ENCODE measurements at regions not wholly inside any gene's neighbourhood (a gene's known extent, or its start where the extent isn't known, plus 50 kb on each side); places are given as distances from the start of the nearest gene placed in this dataset.

DNA sequence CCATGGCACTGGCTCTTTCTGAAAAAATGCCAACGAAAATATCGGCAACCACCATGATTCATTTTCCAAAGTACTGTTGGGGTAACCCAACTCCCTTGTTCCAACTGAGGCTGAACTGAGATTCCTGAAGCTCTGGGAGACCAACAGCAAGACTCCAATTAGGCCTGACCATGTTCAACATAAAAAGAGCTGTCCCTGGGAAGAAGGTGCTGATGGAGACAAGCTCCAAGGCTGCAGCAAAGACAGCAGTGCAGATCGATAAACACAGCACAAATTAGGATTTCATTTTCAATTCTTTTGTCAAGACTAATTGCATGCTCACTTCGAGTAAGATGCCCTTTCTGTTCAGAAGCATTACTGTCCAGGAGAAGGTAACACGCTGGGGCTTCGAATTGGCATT lies 968.0 kb downstream of the UQCRFS1 start:
- DNase-seq (no peak), ATAC-seq (ENCODE audit: low read depth) (no peak)
- POLR2A ChIA-PET: no interaction called here
- TF ChIP-seq, protein P1, sequence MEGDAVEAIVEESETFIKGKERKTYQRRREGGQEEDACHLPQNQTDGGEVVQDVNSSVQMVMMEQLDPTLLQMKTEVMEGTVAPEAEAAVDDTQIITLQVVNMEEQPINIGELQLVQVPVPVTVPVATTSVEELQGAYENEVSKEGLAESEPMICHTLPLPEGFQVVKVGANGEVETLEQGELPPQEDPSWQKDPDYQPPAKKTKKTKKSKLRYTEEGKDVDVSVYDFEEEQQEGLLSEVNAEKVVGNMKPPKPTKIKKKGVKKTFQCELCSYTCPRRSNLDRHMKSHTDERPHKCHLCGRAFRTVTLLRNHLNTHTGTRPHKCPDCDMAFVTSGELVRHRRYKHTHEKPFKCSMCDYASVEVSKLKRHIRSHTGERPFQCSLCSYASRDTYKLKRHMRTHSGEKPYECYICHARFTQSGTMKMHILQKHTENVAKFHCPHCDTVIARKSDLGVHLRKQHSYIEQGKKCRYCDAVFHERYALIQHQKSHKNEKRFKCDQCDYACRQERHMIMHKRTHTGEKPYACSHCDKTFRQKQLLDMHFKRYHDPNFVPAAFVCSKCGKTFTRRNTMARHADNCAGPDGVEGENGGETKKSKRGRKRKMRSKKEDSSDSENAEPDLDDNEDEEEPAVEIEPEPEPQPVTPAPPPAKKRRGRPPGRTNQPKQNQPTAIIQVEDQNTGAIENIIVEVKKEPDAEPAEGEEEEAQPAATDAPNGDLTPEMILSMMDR (IDR thresholded peaks at IDR 0.05): no peak
- H3K36me3 Mint-ChIP-seq (ENCODE audit: low read depth): no peaks in the 10 kb centered on the region
- peaks cover 7% of the 10 kb centered on the region for H3K9me3 Mint-ChIP-seq
- no peaks in the 10 kb centered on the region for H3K4me1 Mint-ChIP-seq
- H3K27me3 Mint-ChIP-seq: no peaks in the 10 kb centered on the region
- no peak overlapping the region for H3K27ac Mint-ChIP-seq
- intact Hi-C loops (cut with micrococcal nuclease): no loop called here
- H3K4me3 Mint-ChIP-seq: no peak overlapping the region
- CTCF ChIA-PET: no interaction called here

DNA sequence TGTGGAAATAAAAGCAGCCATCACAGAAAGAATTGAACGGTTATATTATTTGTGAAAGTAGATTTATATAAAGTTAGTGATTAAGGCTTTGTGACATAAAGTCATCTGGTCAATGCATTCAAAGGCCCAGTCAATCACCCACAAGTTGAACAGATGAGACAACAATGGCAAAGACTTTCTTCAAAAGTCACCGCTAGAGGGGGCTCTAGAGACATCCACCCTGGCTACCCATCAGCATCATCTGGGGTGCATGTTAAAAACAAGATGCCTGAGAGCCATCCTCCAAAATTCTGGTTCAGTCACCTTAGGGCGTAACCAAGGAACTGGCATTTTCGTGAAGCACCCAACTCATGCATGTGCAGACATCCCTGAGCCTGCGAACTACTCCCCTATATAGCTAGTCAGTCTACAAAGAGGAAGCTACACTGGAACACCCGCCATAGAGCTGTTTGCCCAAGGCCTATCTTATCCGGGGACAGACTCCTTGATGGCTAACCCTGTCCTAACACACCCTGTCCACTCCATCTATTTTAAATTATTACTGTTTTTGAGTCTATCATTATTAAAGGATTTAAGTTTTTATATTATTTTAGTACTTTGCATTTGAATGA lies 970.5 kb downstream of the UQCRFS1 start:
- intact Hi-C loops (cut with micrococcal nuclease): no loop called here
- Mint-ChIP-seq H3K4me3 (no peak overlapping the region), H3K36me3 (ENCODE audit: low read depth) (no peaks in the 10 kb centered on the region), H3K27me3 (no peaks in the 10 kb centered on the region), H3K4me1 (no peaks in the 10 kb centered on the region), H3K9me3 (peaks cover 3% of the 10 kb centered on the region), H3K27ac (no peak overlapping the region)
- ChIA-PET CTCF (no interaction called here), POLR2A (no interaction called here)
- TF ChIP-seq, protein P1 (IDR thresholded peaks at IDR 0.05): no peak
- DNase-seq (no peak), ATAC-seq (ENCODE audit: low read depth) (no peak)

DNA sequence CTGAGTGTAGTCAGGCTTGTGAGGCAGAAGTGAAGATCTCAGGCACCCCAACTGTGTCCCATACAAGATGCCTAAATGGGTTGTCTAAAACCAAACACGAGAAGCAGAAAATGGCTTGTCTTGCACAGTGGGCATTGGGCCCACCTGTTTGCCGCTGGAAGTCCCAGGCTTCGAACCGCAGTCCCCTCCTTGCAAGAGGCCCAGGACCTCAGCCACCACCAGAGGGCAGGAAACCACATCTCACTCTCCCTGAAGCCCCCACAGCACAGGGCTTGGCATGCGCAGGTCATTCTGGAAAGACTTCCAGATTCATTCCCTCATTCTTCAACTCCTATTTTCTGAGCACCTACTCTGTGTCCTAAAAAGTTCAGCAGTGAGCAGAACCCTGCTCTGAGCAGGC lies 973.7 kb downstream of the UQCRFS1 start:
- Mint-ChIP-seq H3K27ac (no peak overlapping the region), H3K4me1 (no peaks in the 10 kb centered on the region), H3K4me3 (no peak overlapping the region), H3K9me3 (peaks cover 3% of the 10 kb centered on the region), H3K36me3 (ENCODE audit: low read depth) (no peaks in the 10 kb centered on the region), H3K27me3 (no peaks in the 10 kb centered on the region)
- DNase-seq: no peak
- ChIA-PET CTCF (no interaction called here), POLR2A (no interaction called here)
- TF ChIP-seq, protein P1 (IDR thresholded peaks at IDR 0.05): no peak
- no peak for ATAC-seq (ENCODE audit: low read depth)
- intact Hi-C loops (cut with micrococcal nuclease): loop anchor here (5.0 kb wide), 1 partner anchor 473 kb away; no protein-coding TSS in a partner anchor

DNA sequence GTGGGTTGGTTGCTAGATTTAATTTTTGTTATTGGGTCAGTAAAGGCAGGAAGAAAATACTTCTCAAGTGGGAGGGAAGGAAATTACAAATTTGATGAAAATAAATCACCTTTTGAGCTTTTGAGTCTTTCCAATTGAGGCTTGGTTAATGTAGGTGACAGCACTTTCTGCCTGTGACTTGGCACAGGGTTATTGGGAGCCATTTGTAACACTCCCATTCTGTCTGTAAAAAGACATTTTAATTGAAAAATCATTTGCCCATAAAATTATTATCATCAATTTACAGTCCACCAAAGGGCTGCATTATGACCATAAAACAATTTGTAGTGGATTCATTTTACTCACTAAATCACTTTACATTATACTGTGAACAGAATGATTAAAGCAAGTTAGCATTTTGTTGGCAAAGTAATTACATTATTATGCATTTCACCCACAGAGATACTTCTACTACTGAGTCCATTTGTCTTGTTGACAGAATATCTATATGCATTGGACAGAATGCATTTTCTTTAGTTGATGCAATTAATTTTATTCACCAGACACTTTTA lies 974.6 kb downstream of the UQCRFS1 start:
- no peaks in the 10 kb centered on the region for H3K9me3 Mint-ChIP-seq
- H3K27me3 Mint-ChIP-seq: no peaks in the 10 kb centered on the region

DNA sequence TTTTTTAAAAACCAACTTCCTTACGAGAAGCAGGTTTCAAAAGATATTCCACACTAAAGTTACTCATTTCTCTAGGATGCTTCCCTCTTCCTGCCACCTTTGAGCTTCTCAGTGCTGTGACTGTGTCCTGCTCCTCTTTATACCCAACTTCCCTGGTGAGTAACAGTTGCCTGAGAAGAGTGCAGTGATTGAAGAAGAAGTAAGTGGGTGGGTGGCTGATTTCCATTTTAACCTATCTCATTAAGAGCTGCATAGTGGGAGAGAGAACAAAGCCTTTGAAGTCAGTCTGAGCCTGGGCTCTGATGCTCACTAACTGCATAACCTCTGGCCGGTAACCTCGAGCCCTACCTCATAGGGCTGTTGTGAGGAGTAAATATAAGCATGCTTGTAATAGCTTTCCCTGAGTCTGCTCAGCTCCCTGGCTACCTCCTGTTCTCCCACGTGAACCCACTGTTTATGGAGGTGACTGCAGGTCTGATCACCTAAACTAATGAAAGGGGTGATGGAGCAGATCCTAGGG lies 977.3 kb downstream of the UQCRFS1 start:
- TF ChIP-seq, protein P1 (IDR thresholded peaks at IDR 0.05): no peak
- ChIA-PET POLR2A (no interaction called here), CTCF (no interaction called here)
- no peak overlapping the region for H3K4me3 Mint-ChIP-seq
- ATAC-seq (ENCODE audit: low read depth) (no peak), DNase-seq (no peak)
- no peaks in the 10 kb centered on the region for H3K27me3 Mint-ChIP-seq
- H3K4me1 Mint-ChIP-seq: no peaks in the 10 kb centered on the region
- no peak overlapping the region for H3K27ac Mint-ChIP-seq
- intact Hi-C loops (cut with micrococcal nuclease): loop anchor here (5.0 kb wide), 1 partner anchor 477 kb away; no protein-coding TSS in a partner anchor
- no peaks in the 10 kb centered on the region for H3K9me3 Mint-ChIP-seq
- no peaks in the 10 kb centered on the region for H3K36me3 Mint-ChIP-seq (ENCODE audit: low read depth)

More for the DNA sequence above, 974.6 kb downstream of the UQCRFS1 start:
- H3K4me3 Mint-ChIP-seq: no peak overlapping the region
- ATAC-seq (ENCODE audit: low read depth) (no peak), DNase-seq (no peak)
- TF ChIP-seq, protein P1 (IDR thresholded peaks at IDR 0.05): no peak
- H3K4me1 Mint-ChIP-seq: no peaks in the 10 kb centered on the region
- H3K27ac Mint-ChIP-seq: no peak overlapping the region
- ChIA-PET CTCF (no interaction called here), POLR2A (no interaction called here)
- H3K36me3 Mint-ChIP-seq (ENCODE audit: low read depth): no peaks in the 10 kb centered on the region
- intact Hi-C loops (cut with micrococcal nuclease): loop anchor here (5.0 kb wide), 1 partner anchor 474 kb away; no protein-coding TSS in a partner anchor
